GM19395 (cell line): ENCODE measurements at regions not wholly inside any gene's neighbourhood (a gene's known extent, or its start where the extent isn't known, plus 50 kb on each side); places are given as distances from the start of the nearest gene placed in this dataset.
"Not testable (repeated sequence)": the region's sequence is repeated elsewhere in the genome, so short reads cannot be mapped to it uniquely, and the experiment has no call there.

Source experiments
- ATAC-seq: cut with Tn5 transposase; IDR thresholded peaks from one replicate; pipeline ENCODE4 v1.9.1; 2021; ENCODE audit warnings: mild to moderate bottlenecking, moderate library complexity; ENCODE audit not compliant: unreplicated experiment

GRCh38 chr13:23947893-23948292, 50.6 kb upstream of the C1QTNF9B start:
- no peak for ATAC-seq

DNA sequence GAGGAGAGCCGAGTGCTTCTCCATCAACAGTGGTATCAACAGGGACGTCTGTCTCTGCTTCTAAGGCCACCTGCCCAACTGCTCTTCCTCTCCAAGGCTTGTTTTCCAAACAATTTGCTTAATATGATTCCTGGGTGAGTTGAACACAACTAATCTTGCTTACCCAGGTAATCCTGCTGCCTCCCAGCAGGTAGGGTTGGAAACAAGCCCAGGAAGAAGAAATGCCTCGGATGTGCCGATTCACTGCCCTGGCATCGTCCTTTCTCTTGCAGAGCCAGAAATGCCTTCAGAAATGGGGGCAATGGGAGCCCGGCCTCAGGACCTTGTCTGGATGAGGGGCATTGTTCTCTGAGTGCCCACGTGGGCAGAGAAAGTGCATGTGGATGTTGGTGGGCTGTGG, 51.9 kb upstream of the C1QTNF9B start:
- no peak for ATAC-seq

DNA sequence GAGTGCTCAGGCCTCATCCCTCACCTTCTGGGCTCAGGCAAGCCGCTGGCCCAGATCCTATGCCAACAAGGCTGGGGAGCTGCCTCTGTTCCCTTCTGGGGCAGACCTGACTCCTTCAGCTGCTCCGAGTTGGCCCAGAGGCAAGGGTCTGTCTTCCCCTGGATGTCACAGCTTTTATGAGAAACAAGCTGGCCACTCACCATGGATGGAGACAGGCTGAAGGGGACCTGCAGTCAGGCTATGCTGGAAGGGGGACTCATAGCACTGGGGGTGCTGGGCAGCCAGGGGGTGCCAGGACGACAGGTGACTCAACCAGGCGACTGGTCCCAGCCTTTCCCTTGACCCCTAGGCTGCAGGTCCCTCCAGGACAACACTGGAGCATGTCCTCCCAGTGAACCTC, 52.4 kb upstream of the C1QTNF9B start:
- ATAC-seq = no peak

DNA sequence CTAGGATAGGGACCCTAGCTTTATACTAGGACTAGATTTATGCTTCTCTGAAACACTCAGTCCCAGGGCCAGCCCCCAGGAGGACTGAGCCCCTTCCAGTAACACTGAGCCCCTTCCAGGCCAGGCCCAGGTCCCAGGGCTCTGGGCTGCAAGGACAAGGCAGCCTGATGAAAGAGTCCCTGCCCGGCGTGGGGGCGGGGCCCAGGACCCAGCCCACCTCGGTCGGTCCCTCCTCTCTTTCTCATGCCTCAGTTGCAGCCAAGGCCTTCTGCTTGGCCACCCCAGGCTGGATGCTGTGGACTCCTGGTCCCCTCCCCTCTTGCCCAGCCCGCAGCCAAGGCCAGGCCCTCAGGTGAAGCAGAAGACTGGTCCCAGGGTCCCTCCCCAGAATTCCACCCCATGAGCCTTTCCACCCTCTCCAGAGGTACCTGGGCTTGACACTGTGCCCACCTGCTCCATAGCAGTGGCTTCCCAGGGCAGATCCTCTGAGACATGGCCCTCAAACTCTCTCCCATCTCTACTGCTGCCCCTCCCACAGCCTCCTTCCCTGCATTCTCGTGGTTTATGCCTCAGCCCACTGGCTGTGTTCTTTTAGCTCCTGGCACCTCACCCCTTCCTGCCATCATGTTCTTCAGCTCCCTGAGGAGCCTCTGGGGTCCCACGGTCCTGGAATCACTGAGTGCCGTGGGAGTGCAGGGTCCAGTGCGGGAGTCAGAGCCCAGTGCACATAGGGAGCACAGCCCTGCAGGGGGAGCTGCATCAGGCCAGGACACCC, 53.6 kb upstream of the C1QTNF9B start:
- no peak for ATAC-seq

GRCh38 chr13:23952796-23953195, 55.5 kb upstream of the C1QTNF9B start:
- no peak for ATAC-seq

DNA sequence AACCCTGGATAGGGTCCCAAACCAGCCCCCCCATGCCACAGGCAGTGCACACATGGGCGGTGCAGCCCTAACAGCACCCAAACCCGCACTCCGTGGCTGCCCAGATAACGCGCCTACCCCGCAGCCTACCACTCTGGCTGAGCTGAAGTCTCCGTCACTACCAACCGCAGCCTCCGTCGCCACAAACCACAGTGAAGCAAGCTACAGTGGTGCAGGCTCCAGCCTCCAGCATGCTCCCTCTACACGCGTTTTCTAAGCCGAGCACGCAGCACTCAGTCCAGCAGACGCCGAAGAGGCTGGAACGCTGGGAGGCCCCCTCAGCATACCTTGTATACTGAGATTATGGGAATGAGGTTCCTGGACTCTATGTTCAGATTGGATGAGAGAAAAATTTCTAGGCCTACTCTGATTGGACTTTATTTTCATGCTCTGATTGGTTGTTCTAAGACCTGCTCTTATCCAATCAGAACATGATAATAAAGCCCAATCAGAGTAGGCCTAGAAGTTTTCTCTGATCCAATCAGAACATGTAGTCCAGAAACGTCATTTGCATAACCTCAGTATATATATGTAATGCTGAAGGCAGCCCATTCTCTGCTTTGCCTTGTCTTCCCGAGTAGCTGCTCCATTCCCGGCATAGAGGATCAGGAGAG, 56.7 kb upstream of the C1QTNF9B start:
- no peak for ATAC-seq

DNA sequence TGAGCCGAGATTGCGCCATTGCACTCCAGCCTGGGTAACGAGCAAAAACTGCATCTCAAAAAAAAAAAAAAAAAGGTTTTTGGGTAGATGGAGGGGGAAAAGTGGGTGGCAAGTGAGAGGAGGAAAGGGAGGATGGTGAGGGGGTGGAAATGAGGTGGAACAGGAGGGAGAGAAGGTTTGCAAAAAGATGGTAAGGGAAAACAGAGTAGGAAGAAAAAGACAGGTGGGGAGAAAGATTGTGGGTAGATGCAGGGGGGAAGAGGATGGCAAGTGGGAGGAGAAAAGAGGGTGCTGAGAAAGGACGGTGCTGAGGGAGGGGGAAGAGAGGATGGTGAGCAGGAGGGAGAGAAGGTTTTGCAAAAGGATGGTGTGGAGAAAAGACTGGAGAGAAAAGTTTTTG, 57.8 kb upstream of the C1QTNF9B start:
- no peak for ATAC-seq

DNA sequence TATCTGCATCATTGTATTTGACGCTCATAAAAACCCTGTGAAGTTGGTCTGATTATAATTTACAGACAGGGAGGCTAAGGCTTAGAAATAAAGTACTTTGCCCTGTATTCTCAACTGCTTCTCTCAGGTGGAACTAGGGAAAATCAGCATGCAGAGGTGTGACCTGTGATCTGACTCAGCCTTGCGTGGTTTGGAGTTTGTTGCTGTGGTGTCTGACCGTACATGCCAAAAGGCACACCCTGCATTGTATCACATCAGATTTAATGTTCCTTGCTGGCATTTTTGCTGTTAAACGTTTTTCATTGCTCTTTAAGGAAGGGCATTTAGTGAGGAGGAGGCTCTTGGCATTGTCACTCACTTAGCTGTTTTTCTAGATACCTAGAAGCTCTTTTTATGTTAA, 58.8 kb upstream of the C1QTNF9B start:
- no peak for ATAC-seq

- no peak for ATAC-seq
Measured at GRCh38 chr13:23957981-23958380, 60.7 kb upstream of the C1QTNF9B start.

DNA sequence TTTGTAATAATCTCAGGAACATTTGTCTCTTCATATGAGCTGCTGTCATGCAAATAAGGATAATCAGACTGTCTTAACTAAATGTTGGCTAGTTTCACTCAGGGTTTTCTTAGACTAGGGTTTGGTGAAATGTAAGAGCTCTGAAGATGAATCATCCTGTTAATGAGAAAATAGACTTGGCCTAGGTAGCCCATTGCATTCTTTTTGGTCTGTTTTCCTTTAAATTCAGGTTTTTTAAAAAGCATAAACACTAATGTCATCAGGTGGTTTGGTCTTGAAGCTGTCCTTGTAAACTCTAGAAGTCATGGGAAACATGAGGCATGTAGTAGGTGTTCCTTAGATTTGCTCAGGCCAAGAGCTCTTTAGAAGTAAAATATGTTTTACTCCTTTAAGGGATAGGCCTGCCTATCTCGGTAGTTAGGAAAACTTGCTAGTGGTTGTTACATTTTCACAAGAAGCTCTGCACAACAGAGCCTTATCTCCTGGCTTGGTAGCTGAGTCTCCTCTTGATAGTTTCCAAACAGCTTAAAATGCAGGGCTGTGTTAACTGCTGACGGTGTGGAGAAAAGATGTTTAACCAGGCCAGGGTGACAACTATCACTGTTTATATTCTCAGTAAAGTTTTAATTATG, 62.0 kb upstream of the C1QTNF9B start:
- ATAC-seq = no peak

GRCh38 chr13:23960566-23961156, 63.4 kb upstream of the C1QTNF9B start:
- no peak for ATAC-seq

DNA sequence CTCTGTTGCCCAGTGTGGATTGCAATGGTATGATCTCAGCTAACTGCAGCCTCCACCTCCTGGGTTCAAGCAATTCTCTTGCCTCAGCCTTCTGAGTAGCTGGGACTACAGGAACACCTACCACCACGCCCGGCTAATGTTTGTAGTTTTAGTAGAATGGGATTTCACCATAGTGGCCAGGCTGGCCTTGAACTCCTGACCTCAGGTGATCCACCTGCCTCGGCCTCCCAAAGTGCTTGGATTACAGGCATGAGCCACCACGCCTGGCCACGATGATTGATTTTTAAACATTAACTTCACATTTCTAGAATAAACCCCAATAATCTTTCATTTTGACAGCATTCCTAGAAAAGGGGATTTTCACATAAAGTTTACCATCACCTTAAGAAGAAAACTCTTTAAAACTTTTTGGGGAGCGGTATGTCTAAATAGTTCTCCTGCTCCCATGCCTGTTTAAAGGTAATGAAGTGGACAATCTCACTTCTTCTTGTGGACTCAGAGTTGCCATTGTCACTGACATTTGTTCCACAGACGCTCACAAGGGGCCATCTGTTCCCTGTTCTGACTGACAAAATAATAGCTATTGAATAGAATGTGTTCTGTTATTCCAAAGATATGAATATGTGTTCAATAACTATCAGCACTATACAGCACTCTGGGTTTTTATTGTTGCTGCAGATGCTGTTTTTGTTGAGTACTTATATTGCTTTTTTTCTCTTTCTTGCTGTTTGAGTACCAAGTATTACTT, 66.1 kb upstream of the C1QTNF9B start:
- no peak for ATAC-seq

DNA sequence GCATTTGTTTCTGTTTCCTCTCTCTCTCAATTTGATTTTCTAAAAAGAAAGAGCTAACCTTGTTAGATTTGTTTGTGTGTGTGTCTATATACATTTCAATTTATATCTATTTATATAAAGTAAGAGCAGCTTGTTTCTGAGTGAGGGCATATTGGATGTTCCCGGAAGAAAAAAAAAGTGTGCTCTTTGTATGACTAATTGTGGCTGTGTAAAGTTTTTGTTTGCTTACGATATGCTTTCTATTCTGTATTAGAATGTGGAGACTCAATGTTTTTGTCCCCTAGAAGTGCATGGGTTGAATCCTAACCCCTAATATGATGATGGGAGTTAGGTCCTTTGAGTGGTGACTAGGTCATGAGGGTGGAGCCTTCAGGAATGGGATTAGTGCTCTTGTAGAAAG, 66.6 kb upstream of the C1QTNF9B start:
- no peak for ATAC-seq

- ATAC-seq = no peak
Measured at GRCh38 chr13:23965346-23965745, 68.0 kb upstream of the C1QTNF9B start.

- ATAC-seq = no peak
Measured at GRCh38 chr13:23966221-23966690, 69.0 kb upstream of the C1QTNF9B start.

DNA sequence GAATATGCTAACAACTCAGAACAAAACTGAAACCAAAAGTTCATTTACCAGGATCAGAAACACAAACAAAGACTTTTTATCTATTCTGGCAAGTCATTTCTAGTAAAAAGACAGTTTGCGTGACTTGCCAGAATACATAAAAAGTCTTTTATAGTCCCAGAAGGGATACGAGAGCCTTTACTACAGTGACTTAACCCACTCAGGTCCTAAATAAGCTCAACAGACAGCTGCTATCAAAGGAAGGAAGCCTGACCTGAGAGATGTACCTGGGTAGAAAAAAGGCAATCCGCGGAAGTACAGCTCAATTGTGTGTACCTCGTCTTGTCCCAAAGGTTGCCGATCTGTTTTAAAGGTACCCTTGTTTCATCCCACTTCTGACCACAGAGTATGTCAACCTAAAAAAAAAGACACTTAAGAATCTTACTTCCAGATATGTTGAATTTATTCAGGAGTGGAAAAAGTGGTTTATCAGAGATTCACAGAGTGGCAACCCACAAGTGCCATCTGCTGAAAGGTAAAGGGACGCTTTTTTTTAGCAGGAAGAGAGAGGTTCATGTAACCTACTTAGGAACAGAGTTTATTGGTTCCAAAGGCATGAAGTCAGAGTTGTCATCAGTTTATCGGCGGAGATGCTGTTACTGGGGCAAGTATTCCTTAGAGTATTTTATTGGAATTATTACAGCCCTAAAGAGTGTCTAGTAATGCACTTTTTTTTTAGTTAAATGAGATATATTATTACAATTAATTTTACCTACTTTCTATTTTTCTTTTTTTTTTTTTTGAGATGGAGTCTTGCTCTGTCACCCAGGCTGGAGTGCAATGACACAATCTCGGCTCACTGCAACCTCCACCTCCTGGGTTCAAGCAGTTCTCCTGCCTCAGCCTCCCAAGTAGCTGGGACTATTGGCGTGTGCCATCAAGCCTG, 69.7 kb upstream of the C1QTNF9B start:
- ATAC-seq = no peak

GRCh38 chr13:23967792-23968191, 70.5 kb upstream of the C1QTNF9B start:
- ATAC-seq = not testable (repeated sequence)

DNA sequence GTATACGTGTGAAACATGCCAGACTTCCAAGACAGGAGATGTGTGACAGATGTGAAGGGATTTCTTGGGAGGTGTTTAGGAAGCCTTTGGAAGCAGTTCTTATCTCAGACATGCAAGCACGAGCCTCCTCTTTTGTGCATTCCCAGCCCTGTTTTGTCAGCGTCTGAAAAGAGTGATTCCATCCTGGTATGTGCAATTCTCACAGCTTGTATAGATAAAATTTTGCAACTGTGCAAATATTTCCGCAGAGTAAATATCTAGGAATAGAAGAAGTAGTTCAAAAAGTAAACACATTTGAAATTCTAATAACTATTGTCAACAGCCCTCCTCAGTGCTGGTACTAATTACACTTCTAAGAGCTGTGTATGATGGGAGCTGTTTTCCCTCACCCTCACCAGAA, 72.3 kb upstream of the C1QTNF9B start:
- no peak for ATAC-seq

DNA sequence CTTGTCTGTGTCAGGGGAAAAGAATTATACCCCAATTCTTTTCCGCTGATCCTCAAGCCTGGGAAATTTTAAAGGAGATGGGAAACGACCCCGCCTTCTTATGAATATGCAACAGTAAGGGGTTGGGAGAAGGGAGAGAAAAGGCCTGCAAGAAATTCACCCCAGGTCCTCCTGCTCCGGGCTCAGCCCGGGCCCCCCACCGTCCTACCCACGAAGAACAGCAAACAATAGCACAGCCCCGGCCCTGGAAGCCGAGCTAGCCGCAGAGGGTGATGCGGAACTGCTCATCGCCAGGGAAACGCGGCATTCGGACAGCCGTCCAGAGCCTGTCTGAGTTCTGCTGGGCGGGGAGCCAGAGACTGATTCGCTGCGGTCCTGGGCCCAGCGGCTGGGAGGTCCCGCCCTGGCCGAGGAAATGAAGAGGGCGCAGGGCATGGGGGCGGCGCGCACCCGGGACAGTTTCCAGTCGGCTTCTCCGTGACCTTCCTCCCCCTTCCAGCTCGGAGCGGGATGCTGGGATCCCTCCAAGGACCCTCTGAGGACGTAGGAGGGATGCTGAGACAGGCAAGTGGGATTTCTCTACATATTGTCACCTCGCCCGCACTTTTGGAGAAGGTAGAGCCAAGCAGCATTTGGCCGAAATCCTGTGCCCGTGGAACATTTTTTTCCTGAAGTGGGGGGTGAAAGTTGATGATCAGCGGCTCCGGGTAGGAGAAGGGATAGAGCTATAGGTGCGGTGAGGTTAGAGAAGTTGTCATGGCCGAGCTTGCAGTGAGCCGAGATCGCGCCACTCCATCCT, 82.3 kb upstream of the C1QTNF9B start:
- ATAC-seq = peak; percentile 54
